RPMI7951 (cell line): ENCODE measurements at regions not wholly inside any gene's neighbourhood (a gene's known extent, or its start where the extent isn't known, plus 50 kb on each side); places are given as distances from the start of the nearest gene placed in this dataset.
A peak's percentile ranks its signal among the peaks of the same experiment; 100 is the strongest.

Experiments used
- DNase-seq: peaks from one replicate; pipeline ENCODE4 v3.0.0-alpha.2; 2012; ENCODE audit warnings: low read depth

- no peak for DNase-seq
Observed at GRCh38 chr2:12083081-12083581, 336.7 kb downstream of the LPIN1 start.

GRCh38 chr2:12083713-12084419, 337.4 kb downstream of the LPIN1 start:
- DNase-seq, result no peak

- no peak for DNase-seq
Observed at GRCh38 chr2:12087175-12087574, 340.7 kb downstream of the LPIN1 start.

GRCh38 chr2:12087671-12088380, 341.4 kb downstream of the LPIN1 start:
- DNase-seq, result peak; percentile 95

GRCh38 chr2:12089001-12089400, 342.6 kb downstream of the LPIN1 start:
- no peak for DNase-seq

GRCh38 chr2:12089496-12089895, 343.1 kb downstream of the LPIN1 start:
- DNase-seq, result no peak

GRCh38 chr2:12090072-12090471, 343.6 kb downstream of the LPIN1 start:
- DNase-seq, result no peak

- DNase-seq, result peak; percentile 63
Observed at GRCh38 chr2:12090590-12090989, 344.2 kb downstream of the LPIN1 start.

- peak; percentile 79 for DNase-seq
Observed at GRCh38 chr2:12091201-12091806, 344.9 kb downstream of the LPIN1 start.

- no peak for DNase-seq
Observed at GRCh38 chr2:12094134-12094533, 347.7 kb downstream of the LPIN1 start.

GRCh38 chr2:12096051-12096787, 349.8 kb downstream of the LPIN1 start:
- DNase-seq, result no peak

- no peak for DNase-seq
Observed at GRCh38 chr2:12096788-12097449, 350.5 kb downstream of the LPIN1 start.

GRCh38 chr2:12097859-12098258, 351.4 kb downstream of the LPIN1 start:
- DNase-seq, result no peak

GRCh38 chr2:12099374-12099773, 352.9 kb downstream of the LPIN1 start:
- DNase-seq, result no peak

- DNase-seq, result no peak
Observed at GRCh38 chr2:12102679-12103078, 356.2 kb downstream of the LPIN1 start.

- DNase-seq, result no peak
Observed at GRCh38 chr2:12105180-12105579, 358.7 kb downstream of the LPIN1 start.

GRCh38 chr2:12106440-12107080, 360.1 kb downstream of the LPIN1 start:
- DNase-seq, result peak; percentile 100

- DNase-seq, result no peak
Observed at GRCh38 chr2:12107321-12107720, 360.9 kb downstream of the LPIN1 start.

GRCh38 chr2:12107939-12108338, 361.5 kb downstream of the LPIN1 start:
- peak; percentile 36 for DNase-seq

- DNase-seq, result no peak
Observed at GRCh38 chr2:12109363-12110017, 363.1 kb downstream of the LPIN1 start.
